Fibroblast of peridontal ligament (primary cell): ENCODE measurements at regions not wholly inside any gene's neighbourhood (a gene's known extent, or its start where the extent isn't known, plus 50 kb on each side); places are given as distances from the start of the nearest gene placed in this dataset.
"Not testable (repeated sequence)": the region's sequence is repeated elsewhere in the genome, so short reads cannot be mapped to it uniquely, and the experiment has no call there.

Experiments used
- DNase-seq: peaks from one replicate; pipeline ENCODE4 v3.0.0-alpha.2; 2010; ENCODE audit errors: extremely low read depth

DNA sequence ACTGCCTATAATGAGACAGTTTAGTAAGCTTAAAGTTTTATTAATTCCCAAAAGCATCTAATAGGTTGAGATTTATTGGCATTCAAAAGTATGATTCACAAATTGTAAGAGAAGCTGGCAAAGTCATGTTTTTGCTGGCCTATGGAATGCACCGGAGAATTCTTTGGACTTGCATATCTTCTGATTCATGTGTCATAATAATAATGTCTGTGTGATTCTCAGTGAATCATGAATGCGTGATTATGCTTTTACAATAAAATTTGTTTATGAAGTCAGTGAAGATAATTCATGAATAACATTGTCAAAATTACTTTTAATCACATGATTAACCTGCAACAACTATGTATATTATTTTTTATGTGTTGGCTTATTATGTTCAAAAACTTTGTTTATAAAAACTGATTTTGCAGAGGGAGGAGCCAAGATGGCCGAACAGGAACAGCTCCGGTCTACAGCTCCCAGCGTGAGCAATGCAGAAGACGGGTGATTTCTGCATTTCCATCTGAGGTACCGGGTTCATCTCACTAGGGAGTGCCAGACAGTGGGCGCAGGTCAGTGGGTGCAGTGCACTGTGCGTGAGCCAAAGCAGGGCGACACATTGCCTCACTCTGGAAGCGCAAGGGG, 389.2 kb downstream of the SRGAP2C start:
- DNase-seq = peak; percentile 55

DNA sequence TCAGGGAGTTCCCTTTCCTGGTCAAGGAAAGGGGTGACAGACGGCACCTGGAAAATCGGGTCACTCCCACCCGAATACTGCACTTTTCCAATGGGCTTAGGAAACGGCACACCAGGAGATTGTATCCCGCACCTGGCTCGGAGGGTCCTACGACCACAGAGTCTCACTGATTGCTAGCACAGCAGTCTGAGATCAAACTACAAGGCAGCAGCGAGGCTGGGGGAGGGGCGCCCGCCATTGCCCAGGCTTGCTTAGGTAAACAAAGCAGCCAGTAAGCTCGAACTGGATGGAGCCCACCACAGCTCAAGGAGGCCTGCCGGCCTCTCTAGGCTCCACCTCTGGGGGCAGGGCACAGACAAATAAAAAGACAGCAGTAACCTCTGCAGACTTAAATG, 389.7 kb downstream of the SRGAP2C start:
- DNase-seq = not testable (repeated sequence)

- not testable (repeated sequence) for DNase-seq
Measured at GRCh38 chr1:121582898-121583297, 398.1 kb downstream of the SRGAP2C start.

DNA sequence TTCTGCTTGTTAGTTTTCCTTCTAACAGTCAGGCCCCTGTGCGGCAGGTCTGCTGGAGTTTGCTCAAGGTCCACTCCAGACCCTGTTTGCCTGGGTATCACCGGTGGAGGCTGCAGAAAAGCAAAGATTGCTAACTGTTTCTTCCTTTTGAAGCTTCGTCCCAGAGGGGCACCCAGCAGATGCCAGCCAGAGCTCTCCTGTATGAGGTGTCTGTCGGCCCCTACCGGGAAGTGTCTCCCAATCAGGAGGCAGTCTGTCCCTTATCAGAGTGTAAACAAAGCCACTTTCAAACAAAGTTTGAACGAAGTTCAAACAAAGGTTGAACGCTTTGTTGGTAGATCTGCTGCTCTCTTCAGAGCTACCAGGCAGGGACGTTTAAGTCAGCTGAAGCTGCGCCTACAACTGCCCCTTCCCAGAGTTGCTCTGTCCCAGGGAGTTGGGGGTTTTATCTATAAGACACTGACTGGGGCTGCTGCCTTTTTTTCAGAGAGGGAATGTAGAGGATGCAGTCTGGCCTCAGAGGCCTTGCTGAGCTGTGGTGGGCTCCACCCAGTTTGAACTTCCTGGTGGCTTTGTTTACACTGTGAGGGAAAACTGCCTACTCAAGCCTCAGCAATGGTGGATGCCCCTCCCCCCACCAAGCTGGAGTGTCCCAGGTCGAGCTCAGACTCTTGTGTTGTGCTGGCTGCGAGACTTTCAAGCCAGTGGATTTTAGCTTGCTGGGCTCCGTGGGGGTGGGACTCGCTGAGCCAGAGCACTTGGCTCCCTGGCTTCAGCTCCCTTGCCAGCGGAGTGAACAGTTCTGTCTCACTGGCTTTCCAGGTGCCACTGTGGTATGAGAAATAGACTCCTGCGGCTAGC, 401.8 kb downstream of the SRGAP2C start:
- no peak for DNase-seq

DNA sequence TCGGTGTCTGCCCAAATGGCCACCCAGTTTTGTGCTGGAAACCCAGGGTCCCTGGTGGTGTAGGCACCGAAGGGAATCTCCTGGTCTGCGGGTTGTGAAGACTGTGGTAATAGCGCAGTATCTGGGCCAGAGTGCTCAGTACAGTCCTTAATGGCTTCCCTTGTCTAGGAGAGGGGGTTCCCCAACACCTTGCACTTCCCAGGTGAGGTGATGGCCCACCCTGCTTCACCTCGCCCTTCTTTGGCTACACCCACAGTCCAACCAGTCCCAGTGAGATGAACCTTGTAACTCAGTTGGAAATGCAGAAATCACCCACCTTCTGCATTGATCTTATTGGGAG, 402.4 kb downstream of the SRGAP2C start:
- no peak for DNase-seq

GRCh38 chr1:121587777-121588176, 403.0 kb downstream of the SRGAP2C start:
- no peak for DNase-seq

GRCh38 chr1:121594096-121594495, 409.3 kb downstream of the SRGAP2C start:
- DNase-seq = no peak

DNA sequence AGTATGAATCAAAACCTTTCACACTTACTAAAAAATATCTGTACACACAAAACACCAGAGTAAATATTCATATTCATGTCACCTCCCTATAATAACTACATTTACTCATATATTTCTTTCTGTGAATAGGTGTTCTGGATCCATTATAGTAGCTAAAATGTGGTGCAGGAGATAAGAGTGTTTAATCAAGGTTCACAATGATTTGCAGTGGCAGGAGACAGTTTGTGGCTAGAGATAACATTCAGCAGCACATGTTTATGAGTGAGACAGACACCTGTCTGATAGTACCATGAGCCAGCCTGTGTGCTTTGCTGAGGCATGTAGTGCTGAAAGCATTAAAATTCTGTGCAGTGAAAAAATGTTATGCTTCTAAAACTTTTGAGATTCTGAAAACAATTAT, 410.3 kb downstream of the SRGAP2C start:
- DNase-seq = no peak

DNA sequence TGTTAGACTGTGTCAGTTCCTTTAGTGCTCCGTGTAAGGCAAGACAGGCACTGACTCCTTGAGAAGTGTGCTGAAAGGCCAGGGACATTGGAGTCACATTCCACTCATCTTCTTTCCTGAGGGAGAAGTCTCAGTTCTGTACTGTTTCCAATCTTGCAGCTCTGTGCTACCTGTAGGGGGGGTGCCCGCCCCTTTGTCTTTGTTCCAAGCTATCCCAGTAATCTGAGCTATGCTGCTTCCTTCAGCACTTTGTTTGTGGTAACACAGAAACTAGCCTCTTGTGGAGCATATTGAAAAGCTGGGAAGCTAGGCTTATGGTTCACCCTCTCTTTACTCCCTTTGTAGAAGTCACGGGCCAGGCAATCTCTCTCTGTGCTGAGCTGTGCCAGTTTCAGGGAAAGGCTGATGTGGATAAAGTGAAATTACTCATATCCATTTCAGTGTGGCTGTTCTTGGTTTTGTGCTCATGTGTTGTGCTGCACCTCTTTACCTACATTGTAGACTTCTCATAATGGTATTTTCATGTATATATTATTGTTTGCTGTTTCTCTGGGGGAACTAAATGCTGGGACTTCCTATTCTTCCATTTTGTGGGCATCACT, 420.2 kb downstream of the SRGAP2C start:
- not testable (repeated sequence) for DNase-seq

- not testable (repeated sequence) for DNase-seq
Measured at GRCh38 chr1:121607499-121607898, 422.7 kb downstream of the SRGAP2C start.
